Adrenal gland (tissue), 9 donors: ENCODE measurements at regions not wholly inside any gene's neighbourhood (a gene's known extent, or its start where the extent isn't known, plus 50 kb on each side); places are given as distances from the start of the nearest gene placed in this dataset.
"Not testable (repeated sequence)": the region's sequence is repeated elsewhere in the genome, so short reads cannot be mapped to it uniquely, and the experiment has no call there.

Experiments
- DNase-seq, 7 donors: peaks; one replicate each; pipeline ENCODE4 v3.0.0-alpha.2; 2019 to 2020
- H3K27ac ChIP-seq, 5 donors: fragments of 200-600 bp; sonication (generic) in 4 of 5; 1 replicate in 3 of 5; 2 replicates in 2 of 5; pipeline versions ENCODE4 v1.5.1 to v1.8.0; 2016 to 2020; ENCODE audit warnings: mild to moderate bottlenecking in 1 of 5
- H3K27me3 ChIP-seq: fragments of 200-600 bp; 2 replicates; pipeline ENCODE4 v1.8.0; 2021
- H3K36me3 ChIP-seq, 2 donors: fragments of 200-600 bp; replicated peaks in 1 of 2; 1 replicate in 1 of 2; 2 replicates in 1 of 2; pipeline versions ENCODE4 v1.5.1 to v1.8.0; 2018 to 2022
- H3K4me1 ChIP-seq, 2 donors: fragments of 200-600 bp; replicated peaks in 1 of 2; 1 replicate in 1 of 2; 2 replicates in 1 of 2; pipeline versions ENCODE4 v1.5.1 to v1.8.0; 2018 to 2021
- H3K4me3 ChIP-seq, 4 donors: fragments of 200-600 bp; sonication (generic) in 3 of 4; one replicate each; pipeline ENCODE4 v1.5.1; 2016 to 2018
- H3K9me3 ChIP-seq, 3 donors: fragments of 200-600 bp; sonication (generic) in 1 of 3; replicated peaks in 1 of 3; 1 replicate in 2 of 3; 2 replicates in 1 of 3; pipeline versions ENCODE4 v1.5.1 to v1.8.0; 2016 to 2021
- CTCF ChIP-seq, 6 experiments: fragments of 450-650 bp in 4 of 6; fragments of 200-600 bp in 2 of 6; sonication (generic) in 1 of 6; IDR thresholded peaks; 1 replicate in 5 of 6; 2 replicates in 1 of 6; pipeline versions ENCODE4 v1.5.1 to v1.8.0; 2016 to 2021; ENCODE audit warnings: antibody characterized with exemption in 6 of 6, mild to moderate bottlenecking in 2 of 6, moderate library complexity in 1 of 6
- POLR2A ChIP-seq, 2 donors: fragments of 450-650 bp; IDR thresholded peaks; one replicate each; pipeline ENCODE4 v1.6.1; 2017; ENCODE audit warnings: antibody characterized with exemption in 2 of 2, mild to moderate bottlenecking in 2 of 2, moderate library complexity in 1 of 2
- WGBS, 4 donors: extraction: QIAGEN DNeasy Blood & Tissue Kit in 2 of 4; methylation state at CpG; one replicate each; pipeline versions ENCODE4 v1.1.5 to v1.1.7; 2013 to 2017; 5-methylcytosine and 5-hydroxymethylcytosine counted together
- intact Hi-C, 2 donors: fragments of 100-400 bp; cut with DNase I; formaldehyde crosslinking; loops; one replicate each; pipeline versions ENCODE4 v1.14.1 to v1.15.0; 2022 to 2023
- donor health status: healthy with polysubstance abuse.
- donor health status: Bipolar disorder and iron deficiency.
- donor health status: DM: yes; HTN: yes; CAD: no.
- donor health status: DM: no; HTN: no; CAD: no.
- donor health status: DM: no; HTN: no; CAD: no.

- DNase-seq: no peak
- H3K9me3 ChIP-seq: peaks cover 0 to 5% (median 0%) of the 10 kb centered on the region in 3 donors
- no peak overlapping the region for H3K4me3 ChIP-seq
- H3K27me3 ChIP-seq: no peaks in the 10 kb centered on the region
- no peak overlapping the region for H3K27ac ChIP-seq
- no peaks in the 10 kb centered on the region for H3K36me3 ChIP-seq
- TF ChIP-seq CTCF (IDR thresholded peaks at IDR 0.05) (no peak), POLR2A (IDR thresholded peaks at IDR 0.05) (no peak)
- H3K4me1 ChIP-seq: no peaks in the 10 kb centered on the region
- intact Hi-C loops: no loop called here
- 35 to 52% (median 38%) methylated on average over 2 of the region's 2 CpGs for WGBS, 4 donors
Measured at GRCh38 chr17:22718689-22719088, 1026.4 kb downstream of the KCNJ18 start.

GRCh38 chr17:22741066-22741465 lies 1048.7 kb downstream of the KCNJ18 start:
- H3K9me3 ChIP-seq, intact Hi-C loops: not testable (repeated sequence)
- peak in 1 of 7 donors; percentile 11 for DNase-seq

More at GRCh38 chr17:22741066-22741465, 1048.7 kb downstream of the KCNJ18 start:
- WGBS, 4 donors: 91 to 93% (median 92%) methylated on average over 7 to 27 of the region's 27 CpGs
- not testable (repeated sequence) for H3K4me1 ChIP-seq, H3K36me3 ChIP-seq, H3K27ac ChIP-seq, H3K27me3 ChIP-seq, H3K4me3 ChIP-seq
